LHCN-M2 (cell line): ENCODE measurements at regions not wholly inside any gene's neighbourhood (a gene's known extent, or its start where the extent isn't known, plus 50 kb on each side); places are given as distances from the start of the nearest gene placed in this dataset.

Source experiments
- DNase-seq: peaks from one replicate; pipeline ENCODE4 v3.0.0-alpha.2; 2012; ENCODE audit warnings: low read depth

DNA sequence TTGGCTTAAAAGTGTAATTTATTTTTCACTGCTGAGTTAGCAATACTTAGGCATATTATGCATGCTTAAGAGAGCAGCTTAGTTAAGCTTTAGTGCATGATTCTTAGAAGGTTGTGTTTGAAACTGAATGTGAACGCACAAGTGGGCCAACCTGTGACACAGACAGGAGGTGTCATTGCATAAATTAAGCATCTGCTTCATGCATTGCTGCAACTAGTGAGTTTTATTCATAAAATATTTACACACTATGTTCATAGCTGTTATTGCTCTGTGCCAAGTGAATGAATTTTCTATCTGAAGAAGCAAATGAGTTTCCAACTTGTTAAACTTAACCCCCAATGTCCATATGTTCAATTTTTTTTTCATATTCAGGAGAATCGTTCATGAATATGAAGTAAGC, 806.4 kb downstream of the GALR1 start:
- DNase-seq = no peak

DNA sequence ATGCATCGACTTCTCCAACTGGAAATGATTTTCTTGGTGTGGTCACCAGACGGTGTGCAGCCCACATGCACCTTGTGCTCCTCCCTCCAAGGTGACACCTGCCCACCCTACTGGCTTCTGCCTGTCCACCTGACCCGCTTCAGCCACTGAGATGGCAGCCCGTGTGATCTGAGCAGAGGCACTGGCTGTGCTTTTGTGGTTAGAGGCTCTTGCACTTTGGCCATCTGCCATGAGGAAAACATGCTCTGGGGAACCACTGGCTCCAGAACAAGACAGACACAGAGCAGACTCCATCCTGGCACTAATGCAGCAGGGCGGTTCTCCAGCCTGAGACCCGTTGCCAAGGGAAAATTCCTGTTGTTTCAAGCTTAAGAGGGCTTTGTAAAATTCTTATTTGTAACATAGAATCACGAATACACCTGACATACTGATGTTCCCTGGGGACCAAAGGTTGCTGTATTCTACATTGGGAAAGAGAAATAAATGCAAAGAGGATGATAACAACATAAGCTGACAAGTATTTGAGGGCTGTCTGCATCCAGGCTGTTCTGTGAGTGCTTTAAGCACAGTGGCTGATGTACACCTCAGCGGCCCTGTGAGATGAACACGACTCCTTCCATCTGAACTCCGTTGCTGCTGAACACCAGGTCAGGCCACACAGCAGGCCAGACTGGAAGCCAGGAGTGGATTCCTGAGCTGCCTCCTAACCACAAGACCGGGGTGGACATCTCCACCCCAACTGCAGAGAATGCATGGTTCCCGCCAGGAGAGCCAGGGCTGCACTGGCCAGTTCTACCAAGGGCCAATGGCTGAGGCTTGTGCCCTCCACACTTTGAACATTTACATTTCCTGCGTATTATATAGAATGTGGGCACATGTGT, 820.4 kb downstream of the GALR1 start:
- no peak for DNase-seq

DNA sequence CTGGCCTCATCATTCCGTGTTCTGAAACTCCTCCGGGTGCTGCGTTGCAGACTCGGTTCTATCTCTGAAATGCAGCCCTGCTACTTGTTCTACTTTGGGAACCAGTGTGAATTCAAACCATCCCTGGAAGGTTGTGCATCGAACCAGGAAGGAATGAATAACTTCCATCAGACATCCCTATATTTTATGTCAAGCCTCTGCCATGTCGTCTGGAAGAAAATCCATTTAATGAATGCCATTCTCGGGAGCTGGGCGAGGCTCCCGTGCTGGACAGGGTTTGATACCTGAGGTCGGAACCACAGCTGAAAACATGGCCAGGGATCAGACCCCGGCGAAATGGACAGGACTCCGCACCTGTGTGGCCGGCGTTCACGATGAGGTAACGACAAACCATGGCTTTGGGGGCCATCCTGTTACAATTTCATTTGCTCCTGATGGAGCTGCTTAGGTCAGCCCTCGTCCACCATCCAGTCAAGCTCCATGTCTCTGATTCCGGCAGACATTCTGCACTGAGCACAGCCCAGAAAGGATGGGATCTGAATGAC, 821.6 kb downstream of the GALR1 start:
- no peak for DNase-seq

DNA sequence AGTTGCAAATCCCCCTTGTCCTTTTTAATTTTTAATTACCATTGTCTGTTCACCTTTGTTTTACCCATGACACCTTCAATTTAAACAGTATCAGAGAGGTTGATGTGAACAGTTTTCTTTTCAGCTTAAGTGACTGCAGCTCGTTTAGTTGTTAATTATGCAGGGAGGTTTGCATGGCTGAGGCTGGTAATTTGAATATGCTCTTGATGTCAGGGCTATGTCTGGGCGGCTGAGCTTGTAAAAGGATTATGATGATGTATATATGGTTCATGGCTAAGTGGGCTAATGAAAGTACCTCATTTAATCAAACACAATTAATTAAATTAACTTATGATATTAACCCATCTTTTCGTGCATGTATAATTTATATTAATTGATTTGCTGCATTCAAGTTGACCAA, 822.1 kb downstream of the GALR1 start:
- no peak for DNase-seq

DNA sequence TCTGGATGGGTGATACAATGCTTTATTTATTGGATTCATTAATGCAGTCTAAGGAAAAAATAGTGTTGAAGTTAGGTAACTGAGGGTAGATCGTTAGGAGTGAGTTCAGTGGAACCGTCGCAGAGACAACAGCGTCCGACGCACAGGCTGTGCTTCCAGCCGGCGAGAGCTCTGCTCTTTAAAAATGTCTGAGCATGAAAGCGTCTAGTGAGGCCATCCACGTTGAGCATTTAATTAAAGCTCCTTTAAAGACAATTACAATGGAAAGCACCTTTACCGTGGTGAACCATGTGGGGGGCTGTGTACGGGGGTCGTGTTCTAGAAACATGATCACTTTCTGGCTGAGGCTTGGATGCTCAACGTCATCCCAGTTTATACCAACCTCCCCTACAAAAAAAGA, 822.7 kb downstream of the GALR1 start:
- no peak for DNase-seq

DNA sequence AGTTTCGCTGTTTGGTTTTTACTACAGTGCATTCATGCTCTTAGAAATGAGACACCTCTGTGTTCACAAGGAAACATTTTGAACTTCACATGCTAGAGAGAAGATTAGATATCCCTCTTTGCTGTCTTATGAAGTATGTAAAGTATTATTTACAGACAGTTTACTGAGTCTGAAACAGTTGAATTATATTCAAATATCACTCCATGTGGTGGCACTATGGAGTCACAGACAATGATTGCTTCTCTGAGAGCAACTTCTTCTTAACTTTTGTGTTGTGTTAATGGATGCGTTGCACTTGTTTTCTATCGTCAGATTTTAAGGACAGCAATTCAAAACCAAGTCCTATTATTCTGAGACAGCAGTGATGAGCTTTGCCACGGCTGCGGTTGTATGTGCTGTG, 823.6 kb downstream of the GALR1 start:
- no peak for DNase-seq

DNA sequence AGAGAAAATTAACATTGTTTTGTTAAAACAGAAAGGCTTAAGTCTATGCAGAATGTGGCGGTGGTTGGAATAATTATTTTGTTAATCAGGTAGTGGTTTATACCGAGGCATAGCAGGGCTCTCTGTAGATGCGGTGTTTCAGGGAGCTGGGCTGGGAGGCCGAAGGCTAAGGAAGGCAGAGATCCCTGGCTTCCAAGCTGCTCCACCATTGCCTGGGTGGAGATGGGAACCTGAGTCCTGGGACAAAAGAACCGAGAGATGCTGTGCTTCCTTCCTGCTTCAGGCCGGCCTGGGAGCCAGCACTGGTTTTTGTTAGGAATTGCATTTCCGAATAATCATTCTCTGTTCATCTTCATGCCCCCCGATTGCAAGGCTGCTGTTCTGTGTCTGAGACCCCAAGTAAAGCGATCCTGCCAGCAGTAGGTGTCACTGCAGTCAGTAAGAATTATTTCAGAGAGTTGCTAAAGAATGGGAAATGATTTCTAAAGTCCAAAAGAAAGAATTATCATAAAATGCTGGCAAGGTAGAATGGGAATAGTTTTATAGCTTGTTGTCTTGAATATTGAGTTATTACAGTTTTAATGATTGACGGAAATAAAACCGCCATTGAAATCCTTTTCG, 824.9 kb downstream of the GALR1 start:
- DNase-seq = no peak

DNA sequence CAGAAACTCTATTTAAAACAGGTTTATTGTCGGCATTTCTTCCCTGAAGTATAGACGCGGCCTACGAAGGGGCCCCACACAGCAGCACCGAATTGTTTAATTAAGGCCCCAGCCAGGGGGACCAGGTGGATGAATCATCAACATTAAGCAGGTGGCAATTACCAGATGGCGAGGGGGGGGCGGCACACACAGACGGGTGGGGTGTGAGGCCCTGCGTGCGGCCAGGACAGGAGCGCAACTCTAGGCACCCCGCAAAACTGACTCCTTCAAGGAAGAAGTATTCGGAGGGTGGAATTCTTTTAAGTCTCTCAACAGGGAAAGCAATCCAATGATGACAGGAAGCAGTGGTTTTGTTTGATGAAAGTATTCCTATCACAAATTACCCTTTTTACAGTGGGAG, 830.4 kb downstream of the GALR1 start:
- no peak for DNase-seq

DNA sequence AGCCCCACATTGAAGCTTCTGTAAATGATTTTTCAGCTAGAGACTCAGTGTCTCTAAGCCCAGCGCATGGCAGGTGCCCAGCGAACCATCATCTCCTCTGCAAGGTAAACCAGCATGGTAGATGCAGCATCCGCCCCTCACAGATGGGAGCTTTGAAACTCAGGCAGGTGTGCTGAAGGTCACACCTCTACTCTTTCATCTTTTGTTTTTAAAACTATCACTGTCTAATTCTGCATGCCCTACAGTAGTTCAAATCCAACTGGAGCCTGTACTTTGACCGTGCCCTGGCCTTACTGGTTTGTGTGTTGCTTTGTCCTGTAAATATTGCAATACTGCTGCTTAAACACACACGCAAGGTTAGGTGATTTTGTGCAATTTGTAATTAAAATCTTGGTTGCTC, 831.1 kb downstream of the GALR1 start:
- DNase-seq = no peak

DNA sequence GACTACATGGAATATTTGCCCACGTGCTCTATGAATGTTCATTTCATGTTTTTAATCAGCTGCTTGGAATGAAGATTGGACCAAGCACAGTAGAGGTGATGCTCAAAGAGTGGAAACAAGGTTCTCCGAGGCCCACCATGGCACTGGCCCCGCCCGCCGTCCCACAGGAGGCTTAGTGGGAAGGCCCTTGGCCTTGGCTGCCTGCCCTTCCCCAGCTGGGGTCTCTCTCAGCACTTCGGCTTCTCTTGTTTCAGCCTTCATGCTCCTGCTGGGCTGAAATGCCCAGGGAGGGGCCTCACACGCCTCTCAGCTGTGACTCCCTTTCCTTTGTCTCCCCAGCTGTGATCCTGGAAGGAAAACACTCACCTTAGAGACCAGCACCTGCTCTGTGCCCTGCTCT, 833.2 kb downstream of the GALR1 start:
- no peak for DNase-seq

DNA sequence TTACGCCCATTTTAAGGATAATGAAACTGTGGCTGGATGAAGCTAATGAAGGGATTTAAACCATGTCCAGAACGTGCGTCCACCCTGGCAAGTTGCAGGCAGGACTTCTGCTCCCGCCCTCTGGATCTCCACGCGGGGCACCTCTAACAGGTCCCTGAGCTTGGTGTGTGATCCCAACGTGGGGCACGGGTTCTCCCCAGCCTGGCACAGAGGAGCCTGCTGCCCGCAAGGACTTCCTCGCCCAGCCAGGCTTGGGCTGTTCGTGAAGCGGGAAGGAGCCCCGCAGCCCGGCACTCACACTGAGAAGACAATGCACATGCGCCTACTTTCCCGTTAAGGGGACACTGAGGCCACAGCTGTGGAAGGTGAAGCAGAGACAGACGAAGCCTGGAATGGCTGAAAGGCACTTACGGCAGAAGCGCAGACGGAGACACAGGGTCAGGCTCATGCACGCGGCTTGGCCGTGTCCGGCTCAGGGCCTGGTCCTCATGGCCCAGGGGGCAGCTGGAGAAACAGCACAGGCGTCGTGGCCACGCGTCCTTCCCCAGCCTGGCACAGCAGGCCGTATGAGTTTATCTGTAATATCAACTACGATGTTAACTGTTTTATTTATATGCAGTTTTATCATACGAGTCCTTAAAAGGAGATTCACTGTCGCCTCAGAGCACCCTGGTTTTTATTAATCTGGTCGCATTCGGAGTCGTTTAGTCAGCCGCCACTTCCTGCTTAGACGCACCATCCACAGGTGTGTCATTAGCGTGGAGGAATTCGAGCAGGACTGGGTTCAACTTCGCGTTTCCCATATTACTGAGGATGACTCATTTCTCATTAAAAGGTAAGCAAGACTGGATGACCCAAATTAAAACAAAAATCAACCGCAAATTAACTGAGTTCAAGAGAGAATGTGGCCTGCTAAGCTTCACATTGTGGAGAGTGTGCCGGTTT, 835.9 kb downstream of the GALR1 start:
- DNase-seq = no peak

DNA sequence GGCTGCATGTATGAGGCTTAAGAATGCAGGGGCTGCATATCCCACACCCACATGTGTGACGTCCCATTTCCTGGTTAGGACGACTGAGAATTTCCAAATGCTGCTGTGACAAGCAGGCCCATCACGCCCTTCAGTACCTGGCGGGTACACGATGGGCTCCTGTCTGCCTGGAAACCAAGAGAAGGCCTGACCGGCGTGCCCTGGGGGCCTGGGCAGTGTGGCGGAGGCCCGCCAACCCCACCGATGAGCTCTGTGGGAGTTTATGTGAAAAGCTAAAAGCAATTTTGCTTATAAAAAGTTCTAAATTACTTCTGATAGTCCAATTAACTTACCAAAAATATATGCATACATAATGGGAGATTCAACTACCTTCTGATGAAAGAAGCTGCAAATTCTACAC, 837.3 kb downstream of the GALR1 start:
- DNase-seq = no peak

DNA sequence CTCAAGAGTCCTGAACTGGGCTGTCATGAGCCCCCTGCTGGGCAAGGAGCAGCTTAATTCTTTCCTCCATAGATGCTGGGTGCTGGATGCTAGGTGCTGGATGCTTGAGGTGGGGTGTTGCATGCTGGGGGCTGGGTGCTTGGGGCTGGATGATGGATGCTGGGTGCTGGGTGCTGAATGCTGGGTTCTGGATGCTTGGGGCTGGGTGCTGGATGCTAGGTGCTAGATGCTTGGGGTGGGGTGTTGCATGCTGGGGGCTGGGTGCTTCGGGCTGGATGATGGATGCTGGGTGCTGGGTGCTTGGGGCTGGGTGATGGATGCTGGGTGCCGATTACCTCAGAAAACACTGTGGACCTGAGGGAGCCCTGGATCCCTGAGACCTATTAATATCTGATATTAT, 837.7 kb downstream of the GALR1 start:
- DNase-seq = no peak

DNA sequence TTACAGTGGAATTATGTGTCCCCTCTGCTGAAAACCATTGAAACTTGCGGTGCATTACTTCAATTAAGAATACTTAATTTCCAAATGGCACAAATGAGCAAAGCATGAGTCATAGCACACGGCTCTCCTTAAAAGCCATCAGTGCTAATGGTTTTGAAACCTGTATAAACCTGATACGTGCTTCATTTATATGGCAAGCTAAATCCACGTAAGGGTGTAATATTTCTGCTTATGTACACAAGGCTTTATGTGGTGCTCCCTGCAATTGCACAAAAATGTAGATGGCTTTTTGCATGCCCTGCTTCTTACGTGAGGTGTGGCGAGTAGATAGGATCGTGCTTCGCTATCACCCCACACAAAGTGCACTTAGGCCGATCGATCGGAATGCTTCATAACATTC, 840.9 kb downstream of the GALR1 start:
- no peak for DNase-seq

DNA sequence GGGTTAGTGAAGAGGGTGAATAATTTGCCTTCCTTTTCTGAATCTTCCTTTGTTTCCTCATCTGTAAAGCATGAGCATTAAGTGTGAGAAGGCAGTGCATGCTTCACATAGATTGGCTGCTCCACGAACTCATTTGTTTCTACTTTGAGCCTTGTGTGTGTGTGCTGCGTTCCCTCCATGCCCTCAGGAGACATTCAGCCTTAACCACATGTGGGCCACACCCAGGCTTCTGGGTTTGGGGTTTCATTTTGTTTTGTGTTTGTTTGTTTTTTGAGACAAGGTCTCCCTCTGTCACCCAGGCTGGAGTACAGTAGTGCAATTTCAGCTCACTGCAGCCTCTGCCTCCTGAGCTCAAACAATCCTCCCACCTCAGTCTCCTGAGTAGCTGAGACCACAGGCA, 843.3 kb downstream of the GALR1 start:
- no peak for DNase-seq

DNA sequence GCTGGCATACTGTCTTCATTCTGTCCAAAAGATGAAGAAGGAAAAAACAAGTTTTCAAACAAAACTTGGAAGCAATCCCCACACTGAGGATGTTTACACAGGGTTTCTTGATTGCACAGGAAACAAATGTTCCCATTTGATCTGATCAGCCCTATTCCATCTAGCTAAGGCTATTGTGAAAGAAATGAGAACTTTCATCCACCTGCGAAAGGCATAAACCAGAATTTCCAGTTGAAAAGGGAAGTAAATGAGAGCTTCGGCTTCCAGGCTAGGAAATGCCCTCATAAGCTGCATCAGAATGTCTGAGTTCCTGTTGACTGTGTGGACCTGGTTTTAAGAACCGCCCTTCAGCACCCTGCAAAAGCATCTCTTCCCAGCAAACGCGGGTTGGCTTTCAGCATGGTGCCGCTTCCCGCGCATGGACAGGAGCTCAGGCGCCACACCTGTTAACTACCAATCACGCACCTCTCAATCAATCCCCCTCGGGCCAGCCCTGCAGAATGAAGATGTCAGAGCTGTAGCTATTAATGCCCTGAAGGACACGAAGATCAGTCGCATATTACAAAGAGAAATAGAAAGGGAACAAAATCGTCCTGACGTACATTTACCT, 850.4 kb downstream of the GALR1 start:
- no peak for DNase-seq

DNA sequence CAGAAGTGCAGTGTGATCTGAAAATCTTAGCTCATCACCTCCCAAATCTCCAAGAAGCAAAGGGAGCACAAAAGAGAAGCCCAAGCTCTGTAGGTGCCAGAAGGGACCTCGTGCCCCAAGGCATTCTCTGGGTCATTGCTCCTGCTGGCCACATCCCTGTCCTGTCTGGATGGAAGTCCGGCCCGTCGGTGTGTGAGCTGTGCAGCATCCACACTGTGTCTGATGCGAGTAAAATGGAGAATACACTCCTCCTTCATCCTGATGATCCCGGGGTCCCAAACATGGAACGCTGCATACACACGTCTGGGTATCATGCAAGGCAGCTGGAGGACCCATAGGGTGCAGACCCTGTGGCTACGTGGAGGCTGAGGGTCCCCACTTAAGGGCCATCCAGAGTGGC, 851.4 kb downstream of the GALR1 start:
- DNase-seq = no peak

DNA sequence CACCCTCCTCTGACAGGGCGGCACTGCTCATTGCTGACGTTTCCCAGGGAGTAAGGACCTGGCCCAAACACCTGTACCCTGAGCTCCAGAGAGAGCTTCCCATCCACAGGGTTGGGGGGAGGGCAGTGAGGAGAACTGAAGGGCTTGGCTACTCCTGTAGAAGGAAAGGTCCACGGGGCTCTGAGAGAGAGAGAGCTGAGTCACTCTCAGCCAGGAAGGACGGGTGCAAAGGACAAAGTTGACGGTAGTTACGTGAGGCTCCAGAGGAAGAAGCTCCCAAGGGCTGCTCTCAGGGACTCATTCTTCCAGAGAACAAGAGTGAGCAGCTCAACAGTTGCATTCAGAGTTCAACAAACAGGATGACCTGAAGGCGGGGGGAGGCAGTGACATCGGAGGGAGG, 852.5 kb downstream of the GALR1 start:
- no peak for DNase-seq

DNA sequence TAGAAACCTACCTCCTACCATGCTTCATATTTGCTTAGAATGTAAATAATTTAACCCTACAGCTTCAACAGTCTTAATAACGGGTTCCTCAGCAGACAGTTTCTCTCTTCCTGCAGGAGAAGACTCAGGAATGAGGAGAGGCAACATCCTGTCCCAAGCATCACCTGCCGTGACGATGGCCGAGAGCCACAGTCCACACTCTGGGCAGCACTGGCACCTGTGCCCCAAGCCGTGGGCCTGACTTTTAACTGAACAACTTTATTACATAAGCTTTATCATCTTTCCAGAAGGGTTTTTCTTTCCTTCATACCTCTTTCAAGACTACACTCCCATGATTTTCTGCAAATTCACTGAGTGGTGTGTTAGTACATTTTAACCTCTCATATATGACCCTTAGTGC, 856.0 kb downstream of the GALR1 start:
- no peak for DNase-seq

DNA sequence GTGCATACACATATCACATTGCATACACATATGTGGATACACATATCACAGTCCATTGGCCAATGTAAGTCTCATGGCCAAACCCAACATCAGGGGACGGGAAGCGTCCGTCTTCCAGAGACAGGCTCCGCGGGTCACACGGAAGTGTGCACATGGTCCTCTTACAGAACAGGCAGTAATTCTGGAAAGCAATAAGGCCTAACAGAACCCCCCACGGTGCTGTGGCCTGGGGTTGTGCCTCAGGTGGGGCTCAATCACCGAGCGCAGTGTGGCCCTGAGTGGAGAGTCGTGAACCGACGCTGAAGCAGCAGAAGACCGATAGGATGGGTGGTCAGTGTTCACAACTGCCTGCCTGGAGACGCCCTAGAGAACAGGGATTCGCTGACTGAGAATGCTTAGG, 857.3 kb downstream of the GALR1 start:
- no peak for DNase-seq

DNA sequence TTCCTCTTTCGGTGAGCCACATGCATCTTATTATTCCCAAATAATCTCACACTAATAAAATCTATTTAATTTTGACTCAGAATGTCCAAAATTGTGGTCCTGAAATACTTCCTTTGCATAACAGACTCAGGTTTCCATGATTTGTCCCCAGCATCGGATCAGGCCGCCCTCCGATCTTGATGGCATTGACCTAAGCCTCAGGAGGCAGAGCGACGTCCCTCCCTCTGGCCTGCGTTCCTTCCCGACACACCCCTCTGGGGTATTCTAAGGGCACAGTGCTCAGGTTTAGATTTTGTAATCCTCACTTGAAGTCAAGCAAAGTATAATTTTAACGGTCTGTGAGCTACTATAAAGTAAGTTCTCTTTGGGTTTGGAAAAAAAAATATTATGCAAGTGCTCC, 857.7 kb downstream of the GALR1 start:
- DNase-seq = no peak

DNA sequence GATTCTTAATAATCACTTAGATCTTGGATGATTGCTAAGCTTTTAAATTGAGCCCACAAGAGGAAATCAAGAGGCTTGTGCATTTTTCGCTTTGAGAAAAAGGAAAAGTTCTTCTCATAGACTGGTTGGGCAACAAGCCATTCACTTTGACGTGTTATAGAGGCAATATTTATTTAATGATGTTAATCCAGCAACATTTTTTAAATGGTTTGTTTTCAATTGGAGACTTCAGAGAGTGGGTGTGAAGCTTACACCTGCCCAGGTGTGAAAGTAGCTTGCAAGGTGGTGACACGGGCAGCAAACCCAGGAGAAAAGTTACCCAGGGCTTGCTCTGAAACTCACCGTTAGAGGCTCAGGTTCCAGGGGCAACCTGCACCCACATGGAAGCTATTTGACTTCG, 858.9 kb downstream of the GALR1 start:
- DNase-seq = no peak
